HFFc6 (cell line): ENCODE measurements at regions not wholly inside any gene's neighbourhood (a gene's known extent, or its start where the extent isn't known, plus 50 kb on each side); places are given as distances from the start of the nearest gene placed in this dataset.

Experiments used
- DNase-seq: peaks from one replicate; pipeline ENCODE4 v3.0.0-alpha.2; 2018
- H3K27ac Mint-ChIP-seq: 2 replicates; pipeline ENCODE4 v1.8.0; 2020; ENCODE audit warnings: mild to moderate bottlenecking, mixed read lengths
- H3K27me3 Mint-ChIP-seq: 2 replicates; pipeline ENCODE4 v1.8.0; 2021; ENCODE audit warnings: mild to moderate bottlenecking, moderate library complexity, mixed read lengths; ENCODE audit not compliant: insufficient read depth
- H3K36me3 Mint-ChIP-seq: 2 replicates; pipeline ENCODE4 v1.8.0; 2021; ENCODE audit warnings: low read depth, mixed read lengths
- H3K4me1 Mint-ChIP-seq: 2 replicates; pipeline ENCODE4 v1.8.0; 2020; ENCODE audit warnings: low read depth, mixed read lengths
- H3K4me3 Mint-ChIP-seq: 2 replicates; pipeline ENCODE4 v1.8.0; 2020; ENCODE audit warnings: mild to moderate bottlenecking, moderate library complexity, mixed read lengths
- H3K9me3 Mint-ChIP-seq: 2 replicates; pipeline ENCODE4 v1.8.0; 2020; ENCODE audit warnings: mild to moderate bottlenecking, mixed read lengths
- CTCF ChIP-seq: fragments of 200-600 bp; sonication (generic); IDR thresholded peaks from 2 replicates; pipeline ENCODE4 v1.5.0; 2021; ENCODE audit warnings: antibody characterized with exemption, mild to moderate bottlenecking

GRCh38 chr9:16309469-16310271 is 560.8 kb downstream of the BNC2 start:
- no peak for TF ChIP-seq CTCF
- Mint-ChIP-seq H3K9me3 (no peaks in the 10 kb centered on the region), H3K4me3 (no peak overlapping the region), H3K36me3 (no peaks in the 10 kb centered on the region), H3K27me3 (peaks cover 10% of the 10 kb centered on the region), H3K27ac (no peak overlapping the region), H3K4me1 (no peaks in the 10 kb centered on the region; the same call in 1 of the 2 replicates)
- no peak for DNase-seq

GRCh38 chr9:16310278-16311110 is 560.0 kb downstream of the BNC2 start:
- no peak for DNase-seq
- H3K4me3 Mint-ChIP-seq: no peak overlapping the region
- no peaks in the 10 kb centered on the region for H3K9me3 Mint-ChIP-seq
- H3K27me3 Mint-ChIP-seq: peaks cover 10% of the 10 kb centered on the region
- H3K36me3 Mint-ChIP-seq: no peaks in the 10 kb centered on the region
- no peaks in the 10 kb centered on the region; the same call in 1 of the 2 replicates for H3K4me1 Mint-ChIP-seq
- H3K27ac Mint-ChIP-seq: no peak overlapping the region
- no peak for TF ChIP-seq CTCF

- Mint-ChIP-seq H3K4me3 (no peak overlapping the region), H3K36me3 (no peaks in the 10 kb centered on the region), H3K27me3 (peaks cover 10% of the 10 kb centered on the region), H3K4me1 (no peaks in the 10 kb centered on the region; the same call in 1 of the 2 replicates), H3K9me3 (no peaks in the 10 kb centered on the region), H3K27ac (no peak overlapping the region)
- no peak for TF ChIP-seq CTCF
- no peak for DNase-seq
These were observed 558.4 kb downstream of the BNC2 start for GRCh38 chr9:16312116-16312515.

- no peak for DNase-seq
- H3K27ac Mint-ChIP-seq: no peak overlapping the region
- peaks cover 15% of the 10 kb centered on the region for H3K27me3 Mint-ChIP-seq
- no peaks in the 10 kb centered on the region for H3K36me3 Mint-ChIP-seq
- H3K4me1 Mint-ChIP-seq: no peaks in the 10 kb centered on the region; the same call in 1 of the 2 replicates
- no peaks in the 10 kb centered on the region for H3K9me3 Mint-ChIP-seq
- TF ChIP-seq CTCF: no peak
- H3K4me3 Mint-ChIP-seq: no peak overlapping the region
These were observed 557.4 kb downstream of the BNC2 start for GRCh38 chr9:16312962-16313546.

- H3K4me3 Mint-ChIP-seq: no peak overlapping the region
- H3K4me1 Mint-ChIP-seq: no peaks in the 10 kb centered on the region; the same call in 1 of the 2 replicates
- peaks cover 15% of the 10 kb centered on the region for H3K27me3 Mint-ChIP-seq
- H3K27ac Mint-ChIP-seq: no peak overlapping the region
- no peaks in the 10 kb centered on the region for H3K9me3 Mint-ChIP-seq
- no peaks in the 10 kb centered on the region for H3K36me3 Mint-ChIP-seq
- TF ChIP-seq CTCF: no peak
- no peak for DNase-seq
These were observed 556.0 kb downstream of the BNC2 start for GRCh38 chr9:16314476-16314875.
